SK-N-SH (cell line): ENCODE measurements at regions not wholly inside any gene's neighbourhood (a gene's known extent, or its start where the extent isn't known, plus 50 kb on each side); places are given as distances from the start of the nearest gene placed in this dataset.

Source experiments
- CTCF ChIA-PET: fragments of 300-600, 350-600 bp; formaldehyde crosslinking; extraction: SDS; loops from one replicate; lab custom pipeline; 2021; lab: Yijun Ruan, JAX
- POLR2A ChIA-PET: fragments of 350-600 bp; sonication (Branson Sonifier 250); formaldehyde crosslinking; extraction: SDS; loops from one replicate; lab custom pipeline; 2020; ENCODE audit warnings: antibody characterized with exemption, inconsistent platforms; lab: Yijun Ruan, JAX
- DNase-seq: peaks from one replicate; pipeline ENCODE4 v3.0.0; 2012
- H2AFZ ChIP-seq: fragments of 200-600 bp; sonication (generic); 2 replicates; pipeline ENCODE4 v1.8.1; 2016; ENCODE audit warnings: antibody characterized with exemption, mild to moderate bottlenecking, low read depth
- H3F3A ChIP-seq: fragments of 200-600 bp; sonication (generic); replicated peaks from 2 replicates; pipeline ENCODE3; 2016; ENCODE audit warnings: antibody characterized with exemption, mild to moderate bottlenecking; ENCODE audit not compliant: insufficient read depth
- H3K27ac ChIP-seq, 2 experiments: fragments of 200-500 bp in 1 of 2; fragments of 200-600 bp in 1 of 2; sonication (Bioruptor generic) in 1 of 2; sonication (generic), shearing (Covaris generic) in 1 of 2; 2 replicates each; pipeline versions ENCODE4 v1.5.1 to v1.6.1; 2014 to 2016; ENCODE audit warnings: low read depth in 2 of 2, inconsistent platforms in 1 of 2, low read length in 1 of 2, mild to moderate bottlenecking in 1 of 2, mixed read lengths in 1 of 2
- H3K27me3 ChIP-seq: fragments of 200-600 bp; sonication (generic), shearing (Covaris generic); 2 replicates; pipeline ENCODE4 v1.6.1; 2016; ENCODE audit warnings: mixed run types; ENCODE audit not compliant: insufficient read depth
- H3K36me3 ChIP-seq, 2 experiments: fragments of 200-500 bp in 1 of 2; fragments of 200-600 bp in 1 of 2; sonication (Bioruptor generic) in 1 of 2; sonication (generic) in 1 of 2; replicated peaks in 1 of 2; 2 replicates each; pipeline versions ENCODE3 to v1.5.1; 2014 to 2016; ENCODE audit warnings: low read length in 1 of 2, mild to moderate bottlenecking in 1 of 2; ENCODE audit not compliant: insufficient read depth in 2 of 2, control insufficient read depth in 1 of 2
- H3K4me1 ChIP-seq, 2 experiments: fragments of 200-500 bp in 1 of 2; fragments of 200-600 bp in 1 of 2; sonication (Bioruptor generic) in 1 of 2; sonication (generic), shearing (Covaris generic) in 1 of 2; 2 replicates each; pipeline versions ENCODE4 v1.5.1 to v1.6.1; 2014 to 2016; ENCODE audit warnings: low read depth in 1 of 2, low read length in 1 of 2, mixed run types in 1 of 2; ENCODE audit not compliant: insufficient read depth in 2 of 2, control insufficient read depth in 1 of 2
- H3K4me2 ChIP-seq: fragments of 200-600 bp; sonication (generic), shearing (Covaris generic); 2 replicates; pipeline ENCODE4 v1.6.1; 2017; ENCODE audit warnings: mixed run types
- H3K4me3 ChIP-seq, 2 experiments: fragments of 200-500 bp in 1 of 2; fragments of 200-600 bp in 1 of 2; sonication (Bioruptor generic) in 1 of 2; sonication (generic), shearing (Covaris generic) in 1 of 2; 2 replicates each; pipeline versions ENCODE4 v1.5.1 to v1.8.1; 2014 to 2016; ENCODE audit warnings: low read depth in 2 of 2, inconsistent platforms in 1 of 2, low read length in 1 of 2, mild to moderate bottlenecking in 1 of 2, mixed read lengths in 1 of 2, moderate library complexity in 1 of 2
- H3K79me2 ChIP-seq: fragments of 200-600 bp; sonication (generic); 2 replicates; pipeline ENCODE4 v1.8.1; 2017; ENCODE audit warnings: mild to moderate bottlenecking; ENCODE audit not compliant: insufficient read depth
- H3K9ac ChIP-seq: fragments of 200-600 bp; sonication (generic); 2 replicates; pipeline ENCODE4 v1.6.1; 2017; ENCODE audit warnings: mixed run types
- H3K9me2 ChIP-seq: fragments of 200-600 bp; sonication (generic); 2 replicates; pipeline ENCODE4 v1.6.1; 2017; ENCODE audit warnings: mixed run types
- H3K9me3 ChIP-seq: fragments of 200-600 bp; sonication (generic); 2 replicates; pipeline ENCODE4 v1.6.1; 2017; ENCODE audit warnings: mixed run types, mild to moderate bottlenecking, moderate library complexity
- H4K20me1 ChIP-seq: fragments of 200-600 bp; sonication (generic); 2 replicates; pipeline ENCODE4 v1.6.1; 2017; ENCODE audit warnings: mild to moderate bottlenecking, mixed run types; ENCODE audit not compliant: insufficient read depth
- CHD2 ChIP-seq: fragments of 150-350 bp; IDR thresholded peaks from 2 replicates; pipeline ENCODE4 v1.6.1; 2018; ENCODE audit warnings: low read length; ENCODE audit not compliant: partially characterized antibody
- EP300 ChIP-seq, 2 experiments: IDR thresholded peaks; 2 replicates each; pipeline versions ENCODE4 v1.4.0 to v1.6.1; 2012; ENCODE audit warnings: borderline replicate concordance in 1 of 2, low read depth in 1 of 2, low read length in 1 of 2
- FOSL2 ChIP-seq: IDR thresholded peaks from 2 replicates; pipeline ENCODE4 v1.4.0; 2012; ENCODE audit warnings: low read depth, mild to moderate bottlenecking, moderate library complexity, borderline replicate concordance
- FOXJ3 ChIP-seq: sonication (generic); formaldehyde crosslinking; IDR thresholded peaks from 2 replicates; pipeline ENCODE4 v1.5.1; 2020; ENCODE audit warnings: mild to moderate bottlenecking, missing genetic modification reagents
- FOXM1 ChIP-seq: IDR thresholded peaks from 2 replicates; pipeline ENCODE4 v1.4.0; 2012; ENCODE audit warnings: low read depth, mild to moderate bottlenecking
- GABPA ChIP-seq: IDR thresholded peaks from 2 replicates; pipeline ENCODE4 v1.4.0; 2012; ENCODE audit warnings: low read depth, mild to moderate bottlenecking
- MAX ChIP-seq: IDR thresholded peaks from 2 replicates; pipeline ENCODE4 v1.4.0; 2012; ENCODE audit warnings: low read depth
- MEF2A ChIP-seq: IDR thresholded peaks from 2 replicates; pipeline ENCODE4 v1.4.0; 2012; ENCODE audit warnings: low read depth, borderline replicate concordance
- REST ChIP-seq: IDR thresholded peaks from 2 replicates; pipeline ENCODE4 v1.6.1; 2012; ENCODE audit warnings: mild to moderate bottlenecking, low read depth, low read length, moderate library complexity
- TEAD4 ChIP-seq: IDR thresholded peaks from 2 replicates; pipeline ENCODE4 v1.4.0; 2012; ENCODE audit warnings: mild to moderate bottlenecking, borderline replicate concordance; ENCODE audit not compliant: insufficient read depth
- USF2 ChIP-seq: fragments of 150-350 bp; IDR thresholded peaks from 2 replicates; pipeline ENCODE4 v1.6.1; 2017; ENCODE audit warnings: antibody characterized with exemption, low read length, low read depth, borderline replicate concordance
- YY1 ChIP-seq: IDR thresholded peaks from 2 replicates; pipeline ENCODE4 v1.4.0; 2012; ENCODE audit warnings: low read depth, mild to moderate bottlenecking
- WGBS: methylation state at CpG from one replicate; pipeline ENCODE4 v1.1.6; 2017; ENCODE audit warnings: low lambda C conversion rate; 5-methylcytosine and 5-hydroxymethylcytosine counted together
- TF ChIP-seq, protein P1 (sequence below): fragments of 150-350 bp; IDR thresholded peaks from 2 replicates; pipeline ENCODE4 v1.6.1; 2016; ENCODE audit warnings: mild to moderate bottlenecking, low read depth, low read length

DNA sequence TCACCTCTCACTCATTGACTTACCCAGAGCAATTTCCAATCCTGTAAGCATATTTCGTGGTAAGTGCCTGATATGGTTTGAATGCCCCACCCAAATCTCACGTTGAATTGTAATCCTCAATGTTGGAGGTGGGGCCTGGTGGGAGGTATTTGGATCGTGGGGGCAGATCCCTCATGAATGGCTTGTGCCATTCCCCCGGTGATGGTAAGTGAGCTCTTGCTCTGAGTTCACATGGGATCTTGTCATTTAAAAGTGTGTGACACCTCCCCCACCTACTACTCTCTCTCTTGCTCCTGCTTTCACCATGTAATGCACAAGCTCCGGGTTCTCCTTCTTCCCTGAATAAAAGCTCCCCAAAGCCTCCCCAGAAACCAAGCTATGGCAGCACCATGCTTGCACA lies 1165.5 kb downstream of the CDH12 start:
- Histone ChIP-seq H3K9me2 (no peaks in the 10 kb centered on the region), H3K27me3 (no peaks in the 10 kb centered on the region; the same call in 1 of the 2 replicates), H3K4me1 (no peaks in the 10 kb centered on the region), H3K9me3 (no peaks in the 10 kb centered on the region), H3K9ac (no peak overlapping the region), H3K79me2 (no peaks in the 10 kb centered on the region), H3K4me3 (no peak overlapping the region), H2AFZ (no peak overlapping the region), H3K4me2 (no peak overlapping the region), H3K36me3 (no peaks in the 10 kb centered on the region), H4K20me1 (no peaks in the 10 kb centered on the region), H3F3A (no peaks in the 10 kb centered on the region), H3K27ac (no peak overlapping the region)
- TF ChIP-seq MAX (no peak), REST (no peak), FOXJ3 (CRISPR knock-in tag) (no peak), FOXM1 (no peak), GABPA (no peak), FOSL2 (no peak), TEAD4 (no peak), EP300 (IDR thresholded peaks at IDR 0.05; ENCODE audit: borderline replicate concordance in 1 of 2, low read depth in 1 of 2, low read length in 1 of 2) (no peak), MEF2A (no peak), CHD2 (no peak), USF2 (no peak), YY1 (no peak)
- TF ChIP-seq, protein P1, sequence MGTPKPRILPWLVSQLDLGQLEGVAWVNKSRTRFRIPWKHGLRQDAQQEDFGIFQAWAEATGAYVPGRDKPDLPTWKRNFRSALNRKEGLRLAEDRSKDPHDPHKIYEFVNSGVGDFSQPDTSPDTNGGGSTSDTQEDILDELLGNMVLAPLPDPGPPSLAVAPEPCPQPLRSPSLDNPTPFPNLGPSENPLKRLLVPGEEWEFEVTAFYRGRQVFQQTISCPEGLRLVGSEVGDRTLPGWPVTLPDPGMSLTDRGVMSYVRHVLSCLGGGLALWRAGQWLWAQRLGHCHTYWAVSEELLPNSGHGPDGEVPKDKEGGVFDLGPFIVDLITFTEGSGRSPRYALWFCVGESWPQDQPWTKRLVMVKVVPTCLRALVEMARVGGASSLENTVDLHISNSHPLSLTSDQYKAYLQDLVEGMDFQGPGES: no peak
- ChIA-PET POLR2A (no interaction called here), CTCF (no interaction called here)
- DNase-seq: no peak
- 0% methylated on average over 5 of the region's 5 CpGs for WGBS
